ENCODE measurements at regions not wholly inside any gene's neighbourhood (a gene's known extent, or its start where the extent isn't known, plus 50 kb on each side); places are given as distances from the start of the nearest gene placed in this dataset.

DNA sequence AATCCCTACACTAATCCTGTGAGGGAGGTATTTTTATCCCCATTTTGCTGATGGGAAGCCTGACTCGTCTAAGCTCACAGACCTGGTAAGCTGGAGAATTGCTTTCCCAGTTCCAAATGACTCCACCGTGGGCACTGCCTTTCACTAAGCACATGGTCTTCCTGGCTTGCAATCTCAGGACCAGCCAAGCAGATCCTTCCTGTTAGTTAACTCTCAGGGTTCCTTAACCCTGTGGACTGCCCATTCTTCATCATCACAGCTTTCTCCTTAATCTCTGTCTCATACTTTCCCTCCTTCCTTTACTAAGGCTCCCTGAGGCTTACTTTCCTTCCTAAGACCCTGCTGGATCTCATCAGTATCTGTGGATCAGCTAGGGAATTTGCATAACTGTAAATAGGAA is 122.2 kb upstream of the ZEB2 start:
- TF ChIP-seq, protein P1, sequence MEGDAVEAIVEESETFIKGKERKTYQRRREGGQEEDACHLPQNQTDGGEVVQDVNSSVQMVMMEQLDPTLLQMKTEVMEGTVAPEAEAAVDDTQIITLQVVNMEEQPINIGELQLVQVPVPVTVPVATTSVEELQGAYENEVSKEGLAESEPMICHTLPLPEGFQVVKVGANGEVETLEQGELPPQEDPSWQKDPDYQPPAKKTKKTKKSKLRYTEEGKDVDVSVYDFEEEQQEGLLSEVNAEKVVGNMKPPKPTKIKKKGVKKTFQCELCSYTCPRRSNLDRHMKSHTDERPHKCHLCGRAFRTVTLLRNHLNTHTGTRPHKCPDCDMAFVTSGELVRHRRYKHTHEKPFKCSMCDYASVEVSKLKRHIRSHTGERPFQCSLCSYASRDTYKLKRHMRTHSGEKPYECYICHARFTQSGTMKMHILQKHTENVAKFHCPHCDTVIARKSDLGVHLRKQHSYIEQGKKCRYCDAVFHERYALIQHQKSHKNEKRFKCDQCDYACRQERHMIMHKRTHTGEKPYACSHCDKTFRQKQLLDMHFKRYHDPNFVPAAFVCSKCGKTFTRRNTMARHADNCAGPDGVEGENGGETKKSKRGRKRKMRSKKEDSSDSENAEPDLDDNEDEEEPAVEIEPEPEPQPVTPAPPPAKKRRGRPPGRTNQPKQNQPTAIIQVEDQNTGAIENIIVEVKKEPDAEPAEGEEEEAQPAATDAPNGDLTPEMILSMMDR (IDR thresholded peaks at IDR 0.05; ENCODE audit: insufficient read depth, low read depth, low read length) = no peak
- no peak for TF ChIP-seq EZH2 (IDR thresholded peaks at IDR 0.05; ENCODE audit: insufficient read depth, low read length)

All from astrocyte (in vitro differentiated cells and primary cell).